Mucosa of descending colon (tissue), 3 donors: ENCODE measurements at regions not wholly inside any gene's neighbourhood (a gene's known extent, or its start where the extent isn't known, plus 50 kb on each side); places are given as distances from the start of the nearest gene placed in this dataset.
A peak's percentile ranks its signal among the peaks of the same experiment; 100 is the strongest.

Source experiments
- ATAC-seq: fragments of 200-7000 bp; cut with Tn5 transposase; one replicate; pipeline ENCODE4 v1.9.1; 2020; ENCODE audit warnings: mild to moderate bottlenecking, moderate library complexity
- DNase-seq, 3 donors: peaks; one replicate each; pipeline ENCODE4 v3.0.0-alpha.2; 2020
- H3K36me3 ChIP-seq: fragments of 200-600 bp; one replicate; pipeline ENCODE4 v1.8.0; 2021; ENCODE audit warnings: low read depth, mild to moderate bottlenecking
- H3K4me1 ChIP-seq: fragments of 200-600 bp; one replicate; pipeline ENCODE4 v1.8.0; 2021; ENCODE audit warnings: low read depth, mild to moderate bottlenecking
- H3K4me3 ChIP-seq: fragments of 200-600 bp; one replicate; pipeline ENCODE4 v1.8.0; 2021; ENCODE audit warnings: mild to moderate bottlenecking
- H3K9me3 ChIP-seq: fragments of 200-600 bp; one replicate; pipeline ENCODE4 v1.8.0; 2021; ENCODE audit warnings: mild to moderate bottlenecking
- CTCF ChIP-seq: fragments of 200-600 bp; IDR thresholded peaks from one replicate; pipeline ENCODE4 v1.8.0; 2022; ENCODE audit warnings: antibody characterized with exemption, mild to moderate bottlenecking
- intact Hi-C, 2 donors: fragments of 100-400 bp; cut with DNase I in 1 of 2; cut with micrococcal nuclease in 1 of 2; formaldehyde crosslinking; loops; one replicate each; pipeline versions ENCODE4 v1.11.0 to v1.11.1; 2022; cut with DNase I, micrococcal nuclease
- donor health status: DM: no; HTN: no; CAD: no; lungs with moderate emphysema.
- donor health status: DM: no; HTN: no; CAD: no.
- donor health status: DM: no; HTN: yes; CAD: no.

- no peaks in the 10 kb centered on the region for H3K36me3 ChIP-seq
- H3K9me3 ChIP-seq, result no peaks in the 10 kb centered on the region
- no peak overlapping the region for H3K4me3 ChIP-seq
- intact Hi-C loops, result no loop called here
- no peak for TF ChIP-seq CTCF
- DNase-seq (no peak), ATAC-seq (no peak)
- H3K4me1 ChIP-seq, result no peaks in the 10 kb centered on the region
These were observed 468.1 kb upstream of the AKR1E2 start for GRCh38 chr10:4357911-4358310.

- Histone ChIP-seq H3K36me3 (no peaks in the 10 kb centered on the region), H3K4me3 (no peak overlapping the region), H3K9me3 (no peaks in the 10 kb centered on the region), H3K4me1 (no peaks in the 10 kb centered on the region)
- intact Hi-C loops, result no loop called here
- ATAC-seq (no peak), DNase-seq (no peak)
- TF ChIP-seq CTCF, result no peak
These were observed 470.7 kb upstream of the AKR1E2 start for GRCh38 chr10:4355350-4355749.

GRCh38 chr10:4354382-4354812 is 471.6 kb upstream of the AKR1E2 start:
- no peak for TF ChIP-seq CTCF
- Histone ChIP-seq H3K9me3 (no peaks in the 10 kb centered on the region), H3K4me1 (no peaks in the 10 kb centered on the region), H3K36me3 (no peaks in the 10 kb centered on the region), H3K4me3 (no peak overlapping the region)
- intact Hi-C loops, result no loop called here
- DNase-seq (peak in 2 of 3 donors; percentile 14 to 22), ATAC-seq (peak; percentile 95)

GRCh38 chr10:4353964-4354363 is 472.0 kb upstream of the AKR1E2 start:
- peak in 1 of 3 donors; percentile 18 for DNase-seq
- peak; percentile 75 for ATAC-seq
- H3K4me1 ChIP-seq, result no peaks in the 10 kb centered on the region
- H3K9me3 ChIP-seq, result no peaks in the 10 kb centered on the region
- H3K4me3 ChIP-seq, result no peak overlapping the region
- intact Hi-C loops, result no loop called here
- no peak for TF ChIP-seq CTCF
- H3K36me3 ChIP-seq, result no peaks in the 10 kb centered on the region

GRCh38 chr10:4353059-4353655 is 472.9 kb upstream of the AKR1E2 start:
- ATAC-seq (no peak), DNase-seq (no peak)
- Histone ChIP-seq H3K36me3 (no peaks in the 10 kb centered on the region), H3K9me3 (no peaks in the 10 kb centered on the region), H3K4me1 (no peaks in the 10 kb centered on the region), H3K4me3 (no peak overlapping the region)
- no peak for TF ChIP-seq CTCF
- intact Hi-C loops, result no loop called here
